KBM-7 (cell line): ENCODE measurements at regions not wholly inside any gene's neighbourhood (a gene's known extent, or its start where the extent isn't known, plus 50 kb on each side); places are given as distances from the start of the nearest gene placed in this dataset.
"Not testable (repeated sequence)": the region's sequence is repeated elsewhere in the genome, so short reads cannot be mapped to it uniquely, and the experiment has no call there.

Experiments used
- DNase-seq: peaks from one replicate; pipeline ENCODE4 v3.0.0-alpha.2; 2015
- in situ Hi-C: fragments of 300-500 bp; cut with MboI; formaldehyde crosslinking; loops from 2 replicates; pipeline ENCODE4 v1.14.3; 2020; ENCODE audit warnings: low sequenced_read_pairs, low pct_unique_long_range_greater_than_20kb, mixed read lengths

DNA sequence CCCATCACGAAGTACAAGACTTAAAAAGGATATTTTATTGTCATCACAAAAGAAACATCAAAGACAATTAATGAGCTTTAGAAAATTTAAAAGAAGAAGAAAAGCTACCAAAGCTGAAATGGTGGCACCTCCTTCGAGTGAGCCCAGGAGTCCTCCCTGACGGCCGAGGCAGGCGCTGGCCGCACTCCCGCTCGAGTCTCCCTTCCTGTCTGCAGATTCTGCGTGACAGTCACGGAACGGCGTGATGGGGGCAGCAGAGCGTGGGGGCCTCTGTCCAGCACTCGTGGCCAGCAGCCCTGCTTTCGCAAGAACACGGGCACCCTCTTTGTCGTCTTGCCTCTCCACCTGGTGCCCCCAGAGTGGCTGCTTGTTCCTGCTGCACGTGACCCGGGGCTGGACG is 209.9 kb downstream of the TMEM121 start:
- in situ Hi-C loops, DNase-seq: not testable (repeated sequence)

DNA sequence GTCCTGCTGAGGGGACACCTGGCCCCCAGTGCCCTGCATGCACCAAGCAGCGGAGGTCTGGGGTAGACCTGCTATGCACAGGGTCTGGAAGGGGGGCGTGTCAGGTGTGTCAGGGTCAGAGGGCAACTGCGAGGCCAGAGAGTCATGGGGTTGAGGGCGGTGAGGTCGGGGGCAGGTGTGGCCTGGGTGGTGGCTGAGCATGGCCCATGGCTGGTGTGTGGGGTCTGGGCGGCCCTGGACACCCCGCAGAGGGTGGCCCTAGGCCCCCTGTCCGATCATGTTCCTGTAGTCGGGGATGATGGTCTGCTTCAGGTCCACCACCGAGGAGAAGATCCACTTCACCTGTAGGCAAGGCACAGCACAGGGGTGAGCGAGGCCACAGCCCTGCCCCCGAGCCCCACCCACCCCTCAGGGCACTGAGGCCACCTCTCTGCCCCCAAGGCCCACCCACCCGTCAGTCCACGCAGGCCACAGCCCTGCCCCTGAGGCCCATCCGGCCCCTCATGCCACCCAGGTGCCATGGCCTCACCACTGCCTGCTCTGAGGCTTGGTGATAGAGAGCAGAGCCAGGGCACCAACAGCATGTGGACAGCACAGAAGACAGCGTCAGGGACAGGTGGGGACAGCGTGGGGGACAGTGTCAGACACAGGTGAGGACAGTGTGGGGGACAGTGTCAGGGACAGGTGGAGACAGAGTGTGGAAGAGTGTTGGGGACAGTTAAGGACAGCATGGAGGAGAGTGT is 211.3 kb downstream of the TMEM121 start:
- DNase-seq, result no peak
- in situ Hi-C loops, result no loop called here

DNA sequence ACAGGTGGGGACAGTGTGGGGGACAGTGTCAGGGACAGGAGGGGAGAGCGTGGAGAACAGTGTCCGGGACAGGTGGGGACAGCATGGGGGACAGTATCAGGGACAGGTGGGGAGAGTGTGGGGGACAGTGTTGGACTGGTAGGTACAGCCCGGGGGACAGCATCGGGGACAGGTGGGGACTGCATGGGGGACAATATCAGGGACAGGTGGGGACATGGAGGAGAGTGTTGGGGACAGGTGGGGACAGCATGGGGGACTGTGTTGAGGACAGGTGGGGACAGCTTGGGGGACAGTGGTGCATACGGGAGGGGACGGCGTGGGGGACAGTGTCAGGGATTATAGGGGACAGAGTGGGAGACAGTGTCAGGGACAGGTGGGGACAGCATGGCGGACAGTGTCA is 212.3 kb downstream of the TMEM121 start:
- no peak for DNase-seq
- in situ Hi-C loops, result no loop called here

DNA sequence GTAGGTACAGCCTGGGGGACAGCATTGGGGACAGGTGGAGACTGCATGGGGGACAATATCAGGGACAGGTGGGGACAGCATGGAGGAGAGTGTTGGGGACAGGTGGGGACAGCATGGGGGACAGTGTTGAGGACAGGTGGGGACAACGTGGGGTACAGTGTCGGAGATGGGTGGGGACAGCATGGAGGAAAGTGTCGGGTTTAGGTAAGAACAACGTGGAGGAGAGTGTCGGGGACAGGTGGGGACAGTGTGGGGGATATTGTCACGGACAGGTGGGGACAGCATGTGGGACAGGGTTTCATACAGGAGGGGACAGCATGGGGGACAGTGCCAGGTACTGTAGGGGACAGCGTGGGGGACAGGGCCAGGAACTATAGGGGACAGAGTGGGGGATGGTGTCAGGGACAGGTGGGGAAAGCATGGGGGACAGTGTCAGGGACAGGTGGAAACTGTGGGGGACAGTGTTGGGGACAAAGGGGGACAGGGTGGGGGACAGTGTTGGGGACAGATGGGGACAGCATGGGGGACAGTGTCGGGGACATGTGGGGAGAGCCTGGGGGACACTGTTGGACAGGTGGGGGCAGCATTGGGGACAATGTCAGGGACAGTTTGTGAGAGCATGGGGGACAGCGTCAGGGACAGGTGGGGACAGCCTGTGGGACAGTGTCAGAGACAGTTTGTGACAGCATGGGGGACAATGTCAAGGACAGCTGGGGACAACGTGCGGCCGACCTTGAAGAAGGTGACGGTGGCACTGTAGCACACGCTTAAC is 213.1 kb downstream of the TMEM121 start:
- DNase-seq, result no peak
- in situ Hi-C loops, result no loop called here

DNA sequence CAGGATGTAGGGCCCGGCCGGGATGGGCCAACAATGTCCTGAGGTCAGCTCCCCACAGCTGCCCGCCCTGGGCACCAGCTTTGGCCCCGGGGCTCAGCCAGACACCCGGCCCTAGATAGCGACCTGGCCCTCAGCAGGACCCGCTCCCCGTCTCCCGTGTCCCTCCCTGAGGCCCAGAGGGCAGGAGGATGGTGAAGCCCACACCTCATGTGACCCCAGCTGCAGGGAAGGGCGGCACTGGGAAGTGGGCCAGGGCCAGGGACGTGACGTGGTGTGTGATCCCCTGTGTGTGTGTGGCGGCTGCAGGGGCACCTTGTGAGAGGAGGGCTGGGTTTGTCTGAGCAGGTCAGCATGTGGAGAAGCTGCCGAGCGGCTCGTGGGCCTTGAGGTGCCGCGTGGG is 213.9 kb downstream of the TMEM121 start:
- in situ Hi-C loops, DNase-seq: not testable (repeated sequence)

DNA sequence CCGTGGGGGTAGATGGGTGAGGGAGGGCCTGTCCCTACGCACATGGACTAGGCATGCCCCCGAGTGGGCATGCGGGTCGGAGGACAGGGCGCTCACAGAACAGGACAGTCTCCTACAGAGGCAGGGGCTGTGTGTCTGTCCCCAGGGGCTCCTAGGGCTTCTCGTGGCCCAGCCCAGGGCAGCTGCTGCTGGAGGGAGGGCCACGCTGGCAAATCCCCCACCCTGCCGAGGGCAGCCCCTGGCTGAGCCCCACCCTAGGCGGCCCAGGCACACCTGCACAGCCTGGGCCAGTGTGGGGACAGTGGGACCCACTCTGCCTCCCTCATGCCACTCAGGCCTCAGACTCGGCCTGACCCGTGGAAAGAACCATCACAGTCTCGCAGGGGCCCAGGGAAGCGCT is 214.6 kb downstream of the TMEM121 start:
- DNase-seq, in situ Hi-C loops: not testable (repeated sequence)

DNA sequence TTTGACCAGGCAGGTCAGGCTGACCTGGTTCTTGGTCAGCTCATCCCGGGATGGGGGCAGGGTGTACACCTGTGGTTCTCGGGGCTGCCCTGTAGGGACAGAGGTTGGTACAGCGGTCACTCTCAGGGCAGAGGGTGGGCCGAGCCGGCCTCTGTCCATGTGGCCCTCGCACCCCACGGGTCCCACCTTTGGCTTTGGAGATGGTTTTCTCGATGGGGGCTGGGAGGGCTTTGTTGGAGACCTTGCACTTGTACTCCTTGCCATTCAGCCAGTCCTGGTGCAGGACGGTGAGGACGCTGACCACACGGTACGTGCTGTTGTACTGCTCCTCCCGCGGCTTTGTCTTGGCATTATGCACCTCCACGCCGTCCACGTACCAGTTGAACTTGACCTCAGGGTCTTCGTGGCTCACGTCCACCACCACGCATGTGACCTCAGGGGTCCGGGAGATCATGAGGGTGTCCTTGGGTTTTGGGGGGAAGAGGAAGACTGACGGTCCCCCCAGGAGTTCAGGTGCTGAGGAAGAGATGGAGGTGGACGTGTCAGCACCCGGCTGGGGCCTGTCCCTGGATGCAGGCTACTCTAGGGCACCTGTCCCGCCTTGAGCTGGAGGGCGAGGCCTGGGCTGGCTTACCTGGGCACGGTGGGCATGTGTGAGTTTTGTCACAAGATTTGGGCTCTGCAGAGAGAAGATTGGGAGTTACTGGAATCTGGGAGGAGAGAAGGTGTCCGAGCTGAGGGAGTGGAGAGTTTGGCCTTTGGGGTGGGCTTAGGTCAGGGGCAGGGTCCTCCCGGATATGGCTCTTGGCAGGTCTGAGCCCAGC is 215.5 kb downstream of the TMEM121 start:
- DNase-seq, in situ Hi-C loops: not testable (repeated sequence)

DNA sequence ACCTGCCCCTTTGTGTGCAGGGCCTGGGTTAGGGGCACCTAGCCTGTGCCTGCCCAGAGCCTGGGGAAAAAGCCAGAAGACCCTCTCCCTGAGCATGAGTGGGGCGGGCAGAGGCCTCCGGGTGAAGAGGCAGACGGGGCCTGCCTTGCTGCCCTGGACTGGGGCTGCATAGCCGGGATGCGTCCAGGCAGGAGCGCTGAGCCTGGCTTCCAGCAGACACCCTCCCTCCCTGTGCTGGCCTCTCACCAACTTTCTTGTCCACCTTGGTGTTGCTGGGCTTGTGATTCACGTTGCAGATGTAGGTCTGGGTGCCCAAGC is 216.1 kb downstream of the TMEM121 start:
- in situ Hi-C loops, result no loop called here
- DNase-seq, result no peak

DNA sequence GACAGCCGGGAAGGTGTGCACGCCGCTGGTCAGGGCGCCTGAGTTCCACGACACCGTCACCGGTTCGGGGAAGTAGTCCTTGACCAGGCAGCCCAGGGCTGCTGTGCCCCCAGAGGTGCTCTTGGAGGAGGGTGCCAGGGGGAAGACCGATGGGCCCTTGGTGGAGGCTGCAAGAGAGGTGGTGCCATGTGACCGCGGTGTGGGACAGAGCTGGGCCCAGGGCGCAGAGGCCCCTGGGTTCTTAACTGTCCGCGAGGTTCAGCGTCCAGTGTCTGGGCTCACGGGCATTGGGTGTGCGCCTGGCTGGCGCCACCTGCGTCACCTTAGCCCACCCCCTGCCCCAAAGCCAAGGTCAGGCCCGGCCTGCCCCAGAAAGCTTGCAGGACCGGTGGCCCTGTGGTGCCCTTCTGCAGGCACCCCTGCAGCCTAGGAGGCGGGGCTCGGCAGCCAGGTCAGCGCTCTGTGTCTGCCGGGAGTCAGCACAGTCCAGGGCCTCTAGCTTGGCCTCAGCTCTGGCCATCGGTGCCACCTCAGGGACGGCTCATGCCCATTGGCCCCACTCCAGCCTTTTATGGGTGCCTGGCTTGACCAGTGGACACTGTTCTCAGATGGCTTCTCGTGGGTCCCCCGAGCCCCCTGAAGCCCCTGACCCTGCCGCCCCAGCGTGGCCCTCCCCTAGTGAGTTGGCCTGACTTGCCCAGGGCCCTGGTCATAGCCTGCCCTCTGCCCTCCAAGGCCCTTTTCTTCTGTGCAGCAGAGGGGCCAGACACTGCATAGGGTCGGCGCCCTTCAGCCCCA is 216.7 kb downstream of the TMEM121 start:
- in situ Hi-C loops, DNase-seq: not testable (repeated sequence)

DNA sequence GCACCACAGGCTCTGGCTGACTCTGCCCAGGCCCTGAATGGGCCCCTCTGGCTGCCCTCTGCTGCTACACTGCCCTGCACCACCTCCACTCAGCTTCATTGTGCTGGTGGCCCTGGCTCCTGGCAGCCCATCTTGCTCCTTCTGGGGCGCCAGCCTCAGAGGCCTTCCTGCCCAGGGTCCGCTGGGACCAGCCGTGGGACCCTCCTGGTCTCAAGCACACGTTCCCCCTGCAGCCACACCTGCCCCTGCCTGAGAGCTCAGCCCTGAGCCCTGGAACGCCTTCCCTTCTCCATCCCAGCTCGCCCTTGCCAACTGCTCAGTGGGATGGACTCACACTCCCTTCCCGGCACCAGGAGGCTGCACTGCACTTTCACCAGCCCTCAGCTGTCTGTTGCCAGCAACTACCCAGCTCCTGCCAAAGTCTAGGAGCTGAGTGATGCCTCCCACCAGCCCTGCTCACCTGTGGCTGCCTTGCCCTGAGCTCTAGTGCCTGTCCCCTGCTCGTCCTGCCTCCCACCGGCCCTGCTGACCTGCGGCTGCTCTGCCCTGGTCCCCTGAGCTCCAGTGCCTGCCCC is 217.9 kb downstream of the TMEM121 start:
- DNase-seq, in situ Hi-C loops: not testable (repeated sequence)

DNA sequence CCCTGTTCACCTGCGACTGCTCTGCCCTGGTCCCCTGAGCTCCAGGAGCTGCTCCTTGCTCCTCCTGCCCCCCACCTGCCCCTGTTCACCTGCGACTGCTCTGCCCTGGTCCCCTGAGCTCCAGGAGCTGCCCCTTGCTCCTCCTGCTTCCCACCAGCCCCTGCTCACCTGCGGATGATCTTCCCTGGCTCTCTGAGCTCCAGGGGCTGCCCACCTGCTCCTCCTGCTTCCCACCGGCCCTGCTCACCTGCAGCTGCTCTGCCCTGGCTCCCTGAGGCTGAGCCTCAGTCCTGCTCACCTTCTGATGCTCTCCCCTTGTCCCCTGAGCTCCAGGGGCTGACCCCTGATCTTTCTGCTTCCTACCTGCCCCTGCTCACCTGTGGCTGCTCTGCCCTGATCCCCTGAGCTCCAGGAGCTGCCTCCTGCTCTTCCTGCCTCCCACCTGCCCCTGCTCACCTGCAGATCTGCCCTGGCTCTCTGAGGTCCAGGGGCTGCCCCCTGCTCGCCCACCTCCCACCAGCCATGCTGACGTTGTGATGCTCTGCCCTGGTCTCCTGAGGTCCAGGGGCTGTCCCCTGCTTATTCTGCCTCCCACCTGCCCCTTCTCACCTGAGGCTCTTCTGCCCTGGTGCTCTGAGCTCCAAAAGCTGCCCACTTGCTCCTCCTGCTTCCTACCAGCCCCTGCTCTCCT is 219.2 kb downstream of the TMEM121 start:
- in situ Hi-C loops, result no loop called here
- DNase-seq, result no peak

DNA sequence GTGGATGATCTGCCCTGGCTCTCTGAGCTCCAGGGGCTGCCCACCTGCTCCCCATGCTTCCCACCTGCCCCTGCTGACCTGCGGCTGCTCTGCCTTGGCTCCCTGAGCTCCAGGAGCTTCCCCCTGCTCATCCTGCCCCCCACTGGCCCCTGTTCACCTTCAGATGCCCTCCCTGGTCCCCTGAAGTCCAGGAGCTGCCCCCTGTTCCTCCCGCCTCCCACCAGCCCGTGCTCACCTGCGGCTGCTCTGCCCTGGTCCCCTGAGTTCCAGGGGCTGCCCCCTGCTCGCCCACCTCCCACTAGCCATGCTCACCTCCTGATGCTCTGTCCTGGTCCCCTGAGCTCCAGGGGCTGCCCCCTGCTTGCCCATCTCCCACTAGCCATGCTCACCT is 219.7 kb downstream of the TMEM121 start:
- no peak for DNase-seq
- in situ Hi-C loops, result no loop called here

DNA sequence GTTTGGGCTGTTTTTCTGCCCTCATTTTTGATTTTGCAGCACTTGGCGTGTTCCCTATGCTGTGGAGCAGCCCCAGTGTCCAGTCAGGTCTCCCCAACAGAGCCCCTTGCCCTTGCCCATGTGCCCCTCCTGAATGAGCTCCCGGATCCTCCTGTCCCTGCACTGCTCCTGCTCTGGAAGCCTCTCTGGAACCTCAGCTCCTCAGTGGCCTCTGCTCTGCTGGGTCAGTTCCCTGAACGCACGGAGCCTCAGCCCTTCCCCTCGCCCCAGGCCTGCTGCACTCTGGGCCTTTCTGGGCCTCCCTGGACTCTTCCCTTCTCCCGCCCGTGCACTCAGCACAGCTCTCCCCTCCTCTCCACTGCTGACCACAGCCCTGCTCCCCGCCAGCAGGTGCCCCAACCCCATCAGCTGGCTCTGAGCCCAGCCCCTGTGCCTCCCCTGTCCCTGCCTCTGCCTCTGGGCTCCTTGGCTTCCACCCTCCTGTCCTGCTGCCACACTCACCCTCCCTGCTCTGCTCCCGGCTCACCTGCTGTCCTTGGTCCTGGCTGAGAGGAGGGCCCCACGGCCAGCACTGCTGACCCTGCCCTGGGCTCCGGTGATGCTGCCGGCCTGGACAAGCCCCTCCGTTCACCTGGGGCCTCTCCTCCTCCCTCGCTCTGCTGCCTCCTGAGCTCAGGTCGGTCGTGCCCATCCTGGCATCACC is 220.6 kb downstream of the TMEM121 start:
- DNase-seq, in situ Hi-C loops: not testable (repeated sequence)

DNA sequence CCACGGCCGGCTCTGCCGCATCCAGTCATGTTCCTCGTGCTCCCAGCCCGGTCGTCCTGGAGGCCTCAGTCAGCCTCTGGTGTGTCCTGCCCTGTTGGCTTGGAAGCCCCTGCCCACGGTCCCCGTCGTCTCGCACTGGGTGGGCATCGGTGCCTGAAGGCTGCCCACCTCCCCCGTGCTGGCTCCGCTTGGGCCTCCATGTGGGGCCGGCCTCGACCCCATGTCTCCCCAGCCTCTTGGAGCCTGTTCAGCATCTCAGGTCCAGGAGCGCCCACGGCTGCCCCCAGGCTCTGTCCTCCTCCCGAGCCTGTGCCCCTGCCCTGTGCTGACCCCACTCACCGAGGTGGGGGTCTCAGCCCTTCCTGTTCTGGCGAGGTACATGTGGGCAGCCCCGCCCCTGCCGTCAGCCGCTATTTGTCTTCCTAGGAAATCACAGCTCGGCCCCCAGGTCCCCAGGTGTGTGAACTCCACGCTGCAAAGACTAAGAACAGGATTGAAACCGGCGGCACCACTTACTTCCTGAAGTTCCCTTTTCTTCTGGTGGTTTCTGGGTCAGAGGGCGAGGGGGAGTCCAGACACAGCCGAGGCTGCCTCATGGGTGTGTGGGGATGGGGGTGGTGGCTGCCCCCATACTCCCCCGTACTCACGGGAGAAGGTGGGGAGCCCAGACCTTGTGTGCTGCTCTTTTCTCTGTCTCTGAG is 221.3 kb downstream of the TMEM121 start:
- in situ Hi-C loops, DNase-seq: not testable (repeated sequence)

DNA sequence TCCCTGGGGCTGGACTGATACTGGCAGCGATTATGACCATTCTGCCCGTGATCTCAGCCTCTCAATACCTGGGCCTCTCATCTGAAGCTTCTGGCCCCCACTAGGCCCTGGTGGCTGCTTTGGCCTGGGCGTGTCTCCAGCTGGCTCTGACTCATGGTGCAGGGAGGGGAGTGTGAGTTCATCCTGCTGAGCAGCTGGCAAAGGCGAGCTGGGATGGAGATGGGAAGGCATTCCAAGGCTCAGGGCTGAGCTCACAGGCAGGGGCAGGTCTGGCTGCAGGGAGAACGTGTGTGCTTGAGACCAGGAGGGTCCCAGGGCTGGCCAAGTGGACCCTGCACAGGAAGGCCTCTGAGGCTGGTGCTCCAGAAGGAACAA is 221.8 kb downstream of the TMEM121 start:
- in situ Hi-C loops, result no loop called here
- no peak for DNase-seq

DNA sequence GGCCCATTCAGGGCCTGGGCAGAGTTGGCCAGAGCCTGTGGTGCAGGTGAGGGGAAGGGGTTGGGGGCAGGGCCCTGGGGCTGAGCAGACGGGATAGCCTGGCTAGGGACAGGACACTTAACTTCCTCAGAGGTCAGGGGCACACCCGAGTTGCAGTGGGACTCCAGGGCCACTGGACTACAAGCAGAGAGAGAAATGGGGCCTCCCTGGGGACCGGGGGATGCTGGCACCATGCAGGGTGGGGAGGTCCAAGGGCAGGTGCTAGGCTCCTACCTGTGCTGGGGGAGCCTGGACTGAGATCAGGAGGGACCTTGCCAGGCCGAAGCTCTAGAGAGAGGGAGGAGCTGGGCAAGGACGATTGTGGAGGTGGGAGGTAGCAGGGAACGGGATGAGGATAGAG is 222.3 kb downstream of the TMEM121 start:
- in situ Hi-C loops, DNase-seq: not testable (repeated sequence)

DNA sequence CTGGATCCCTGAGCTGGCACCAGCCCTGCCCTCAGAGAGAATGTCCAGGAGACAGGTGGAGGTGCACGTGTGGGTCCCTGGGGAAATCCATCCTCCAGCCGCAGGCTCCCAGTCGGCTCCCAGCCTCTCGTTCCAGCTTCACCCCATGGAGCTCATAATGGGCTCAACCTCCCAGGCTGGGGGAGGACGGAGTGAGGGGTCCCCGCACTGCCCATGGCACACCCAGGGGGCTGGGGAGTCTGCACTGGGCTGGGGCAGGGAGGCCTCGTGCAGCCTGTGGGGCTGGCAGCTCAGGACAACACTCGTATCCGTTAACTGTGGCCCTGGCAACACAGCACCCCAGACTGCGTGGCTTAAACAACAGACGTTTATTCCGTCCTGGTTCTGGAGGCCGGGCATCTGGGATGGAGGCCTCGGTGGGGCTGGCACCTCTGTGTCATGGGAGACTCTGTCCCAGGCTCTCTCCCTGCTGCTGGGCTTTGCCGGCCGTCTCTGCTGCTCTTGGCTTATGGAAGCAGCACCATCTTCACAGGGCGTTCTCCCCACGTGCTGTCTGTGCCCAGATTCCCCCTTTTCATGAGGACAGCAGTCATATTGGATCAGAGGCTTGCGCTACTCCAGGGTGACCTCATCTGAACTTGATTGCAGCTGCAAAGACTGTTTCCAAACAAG is 223.6 kb downstream of the TMEM121 start:
- DNase-seq, in situ Hi-C loops: not testable (repeated sequence)
